HG03558 (cell line): ENCODE measurements at regions not wholly inside any gene's neighbourhood (a gene's known extent, or its start where the extent isn't known, plus 50 kb on each side); places are given as distances from the start of the nearest gene placed in this dataset.

Source experiments
- ATAC-seq: cut with Tn5 transposase; IDR thresholded peaks from one replicate; pipeline ENCODE4 v1.9.1; 2021; ENCODE audit warnings: moderate number of reproducible peaks; ENCODE audit not compliant: unreplicated experiment; ENCODE audit errors: extremely low read depth

GRCh38 chr5:165602529-165602928 is 2097.1 kb downstream of the MAT2B start:
- no peak for ATAC-seq

GRCh38 chr5:165607026-165607425 is 2101.6 kb downstream of the MAT2B start:
- no peak for ATAC-seq

- ATAC-seq, result no peak
Measured at GRCh38 chr5:165609871-165610270, 2104.5 kb downstream of the MAT2B start.

- no peak for ATAC-seq
Measured at GRCh38 chr5:165616490-165617405, 2111.3 kb downstream of the MAT2B start.

GRCh38 chr5:165617491-165617890 is 2112.1 kb downstream of the MAT2B start:
- ATAC-seq, result no peak

- ATAC-seq, result no peak
Measured at GRCh38 chr5:165620394-165620793, 2115.0 kb downstream of the MAT2B start.

GRCh38 chr5:165622864-165623536 is 2117.6 kb downstream of the MAT2B start:
- no peak for ATAC-seq

- no peak for ATAC-seq
Measured at GRCh38 chr5:165624166-165624946, 2118.9 kb downstream of the MAT2B start.

GRCh38 chr5:165626161-165626560 is 2120.7 kb downstream of the MAT2B start:
- ATAC-seq, result no peak

GRCh38 chr5:165627548-165628170 is 2122.2 kb downstream of the MAT2B start:
- ATAC-seq, result no peak

GRCh38 chr5:165630261-165630778 is 2124.9 kb downstream of the MAT2B start:
- ATAC-seq, result peak; percentile 62

- ATAC-seq, result no peak
Measured at GRCh38 chr5:165631235-165631634, 2125.8 kb downstream of the MAT2B start.

GRCh38 chr5:165642366-165642765 is 2136.9 kb downstream of the MAT2B start:
- ATAC-seq, result no peak

- no peak for ATAC-seq
Measured at GRCh38 chr5:165665735-165666400, 2160.4 kb downstream of the MAT2B start.

GRCh38 chr5:165673499-165673898 is 2168.1 kb downstream of the MAT2B start:
- no peak for ATAC-seq

- no peak for ATAC-seq
Measured at GRCh38 chr5:165695796-165696195, 2190.4 kb downstream of the MAT2B start.

- ATAC-seq, result no peak
Measured at GRCh38 chr5:165705960-165706359, 2200.5 kb downstream of the MAT2B start.

- no peak for ATAC-seq
Measured at GRCh38 chr5:165712011-165712410, 2206.6 kb downstream of the MAT2B start.

- no peak for ATAC-seq
Measured at GRCh38 chr5:165714598-165714997, 2209.2 kb downstream of the MAT2B start.

GRCh38 chr5:165720901-165721300 is 2215.5 kb downstream of the MAT2B start:
- no peak for ATAC-seq
